Kidney glomerular epithelial cell (primary cell): ENCODE measurements at regions not wholly inside any gene's neighbourhood (a gene's known extent, or its start where the extent isn't known, plus 50 kb on each side); places are given as distances from the start of the nearest gene placed in this dataset.

Experiments
- DNase-seq: peaks from one replicate; lab custom pipeline; 2025; lab: John Stamatoyannopoulos, UW

GRCh38 chr1:56390934-56391731 is 188.2 kb downstream of the PLPP3 start:
- no peak for DNase-seq

GRCh38 chr1:56390232-56390867 is 189.0 kb downstream of the PLPP3 start:
- no peak for DNase-seq

- DNase-seq, result no peak
Measured at GRCh38 chr1:56389813-56390212, 189.6 kb downstream of the PLPP3 start.

- no peak for DNase-seq
Measured at GRCh38 chr1:56387071-56387740, 192.2 kb downstream of the PLPP3 start.

- DNase-seq, result no peak
Measured at GRCh38 chr1:56385314-56385713, 194.0 kb downstream of the PLPP3 start.

- DNase-seq, result no peak
Measured at GRCh38 chr1:56382929-56383328, 196.4 kb downstream of the PLPP3 start.

GRCh38 chr1:56380531-56380930 is 198.8 kb downstream of the PLPP3 start:
- DNase-seq, result no peak

- no peak for DNase-seq
Measured at GRCh38 chr1:56378341-56379070, 200.9 kb downstream of the PLPP3 start.

- DNase-seq, result no peak
Measured at GRCh38 chr1:56377431-56377830, 201.9 kb downstream of the PLPP3 start.

- DNase-seq, result no peak
Measured at GRCh38 chr1:56376188-56376984, 203.0 kb downstream of the PLPP3 start.

- DNase-seq, result no peak
Measured at GRCh38 chr1:56375326-56375804, 204.0 kb downstream of the PLPP3 start.

- DNase-seq, result no peak
Measured at GRCh38 chr1:56374026-56374974, 205.1 kb downstream of the PLPP3 start.

GRCh38 chr1:56370513-56370912 is 208.8 kb downstream of the PLPP3 start:
- DNase-seq, result no peak

GRCh38 chr1:56363007-56363770 is 216.2 kb downstream of the PLPP3 start:
- no peak for DNase-seq

GRCh38 chr1:56360021-56360420 is 219.3 kb downstream of the PLPP3 start:
- DNase-seq, result no peak

- no peak for DNase-seq
Measured at GRCh38 chr1:56359056-56359455, 220.3 kb downstream of the PLPP3 start.

- DNase-seq, result no peak
Measured at GRCh38 chr1:56357927-56358690, 221.3 kb downstream of the PLPP3 start.

- no peak for DNase-seq
Measured at GRCh38 chr1:56356376-56356990, 222.9 kb downstream of the PLPP3 start.
